ENCODE measurements at regions not wholly inside any gene's neighbourhood (a gene's known extent, or its start where the extent isn't known, plus 50 kb on each side); places are given as distances from the start of the nearest gene placed in this dataset.

DNA sequence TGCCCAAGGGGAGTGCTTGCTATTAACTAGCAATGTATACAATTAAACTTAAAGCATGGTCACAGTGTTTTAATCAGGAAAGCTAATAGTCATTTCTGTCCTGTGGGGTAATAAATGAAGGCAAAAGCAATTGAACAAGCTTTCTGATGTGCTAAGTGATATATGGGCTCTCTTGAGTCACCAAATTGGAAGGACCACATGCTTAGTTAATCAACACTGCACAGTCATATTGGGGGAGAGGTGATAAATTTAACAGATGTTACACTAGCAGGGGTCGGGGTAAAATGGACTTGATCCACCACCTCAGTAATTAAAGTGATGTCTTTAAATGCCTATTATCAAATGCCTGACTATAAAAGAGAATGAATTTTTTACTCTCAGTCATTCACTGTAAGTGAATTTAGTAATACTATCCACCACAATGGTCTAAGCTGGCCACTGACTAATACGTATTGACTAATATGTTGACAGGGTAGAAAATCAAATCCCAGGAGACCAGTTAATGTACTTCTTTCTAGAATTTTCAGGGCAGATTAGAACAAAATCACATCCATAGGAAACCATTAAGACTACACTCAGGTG is 736.3 kb downstream of the RPS29 start:
- Histone ChIP-seq H2BK120ac (ENCODE audit: low read depth, low read length, poor library complexity, severe bottlenecking) (no peak overlapping the region), H3K18ac (ENCODE audit: insufficient read length, low read depth, low read length) (no peak overlapping the region), H3K4ac (ENCODE audit: low read depth, low read length) (no peak overlapping the region), H3K23ac (ENCODE audit: insufficient read length, low read depth, low read length) (no peak overlapping the region), H2BK15ac (ENCODE audit: low read depth, low read length) (no peak overlapping the region), H2AK5ac (ENCODE audit: insufficient read length, low read length) (no peak overlapping the region), H3K4me1 (ENCODE audit: insufficient read depth, low read length) (no peaks in the 10 kb centered on the region), H2BK20ac (ENCODE audit: low read depth, low read length, poor library complexity, severe bottlenecking) (no peak overlapping the region), H3K56ac (ENCODE audit: insufficient read length, low read depth, low read length) (no peak overlapping the region), H3K14ac (ENCODE audit: insufficient read depth, low read length) (no peak overlapping the region), H3K23me2 (ENCODE audit: insufficient read length, low read depth, low read length, poor library complexity, severe bottlenecking) (no peaks in the 10 kb centered on the region), H4K91ac (ENCODE audit: insufficient read length, low read depth, low read length) (no peak overlapping the region), H3K9me3 (ENCODE audit: control insufficient read depth, low read depth, low read length) (no peaks in the 10 kb centered on the region), H4K8ac (replicated peaks; ENCODE audit: insufficient read length, low read depth, low read length) (no peak overlapping the region), H3K27me3 (ENCODE audit: insufficient read depth, low read length) (no peaks in the 10 kb centered on the region), H3K79me1 (ENCODE audit: insufficient read depth, low read depth, low read length, poor library complexity, severe bottlenecking) (no peaks in the 10 kb centered on the region), H4K5ac (ENCODE audit: insufficient read length, low read depth, low read length) (no peak overlapping the region), H3T11ph (ENCODE audit: low read length) (no peak overlapping the region), H2BK5ac (ENCODE audit: insufficient read length, low read length) (no peak overlapping the region), H3K4me2 (ENCODE audit: insufficient read depth, insufficient read length, low read length) (no peak overlapping the region), H4K20me1 (ENCODE audit: control insufficient read depth, insufficient read depth, insufficient read length) (no peaks in the 10 kb centered on the region), H3K27ac (ENCODE audit: insufficient read length, low read depth, low read length) (no peak overlapping the region), H3K79me2 (ENCODE audit: insufficient read depth, low read length) (no peaks in the 10 kb centered on the region), H2BK12ac (ENCODE audit: insufficient read length, low read depth, low read length) (no peak overlapping the region), H3K9ac (ENCODE audit: extremely low read depth, insufficient read length, low read length) (no peak overlapping the region), H2AFZ (ENCODE audit: low read length) (no peak overlapping the region)
- Mint-ChIP-seq H3K27ac (no peak overlapping the region), H3K4me3 (no peak overlapping the region), H3K27me3 (ENCODE audit: low read depth) (no peaks in the 10 kb centered on the region), H3K9me3 (no peaks in the 10 kb centered on the region; a peak in 1 of 5 replicates), H3K4me1 (peaks cover 3 to 6% of the 10 kb centered on the region in 2 experiments), H3K36me3 (ENCODE audit: insufficient read depth in 1 of 3, low read depth in 3 of 3) (no peaks in the 10 kb centered on the region)
- TF ChIP-seq, protein P1, sequence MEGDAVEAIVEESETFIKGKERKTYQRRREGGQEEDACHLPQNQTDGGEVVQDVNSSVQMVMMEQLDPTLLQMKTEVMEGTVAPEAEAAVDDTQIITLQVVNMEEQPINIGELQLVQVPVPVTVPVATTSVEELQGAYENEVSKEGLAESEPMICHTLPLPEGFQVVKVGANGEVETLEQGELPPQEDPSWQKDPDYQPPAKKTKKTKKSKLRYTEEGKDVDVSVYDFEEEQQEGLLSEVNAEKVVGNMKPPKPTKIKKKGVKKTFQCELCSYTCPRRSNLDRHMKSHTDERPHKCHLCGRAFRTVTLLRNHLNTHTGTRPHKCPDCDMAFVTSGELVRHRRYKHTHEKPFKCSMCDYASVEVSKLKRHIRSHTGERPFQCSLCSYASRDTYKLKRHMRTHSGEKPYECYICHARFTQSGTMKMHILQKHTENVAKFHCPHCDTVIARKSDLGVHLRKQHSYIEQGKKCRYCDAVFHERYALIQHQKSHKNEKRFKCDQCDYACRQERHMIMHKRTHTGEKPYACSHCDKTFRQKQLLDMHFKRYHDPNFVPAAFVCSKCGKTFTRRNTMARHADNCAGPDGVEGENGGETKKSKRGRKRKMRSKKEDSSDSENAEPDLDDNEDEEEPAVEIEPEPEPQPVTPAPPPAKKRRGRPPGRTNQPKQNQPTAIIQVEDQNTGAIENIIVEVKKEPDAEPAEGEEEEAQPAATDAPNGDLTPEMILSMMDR (conservative IDR thresholded peaks at IDR 0.05), result no peak
- no CpG with 5 or more reads among the region's 2 CpGs for WGBS (ENCODE audit: extremely low coverage, insufficient read length, low lambda C conversion rate)
- no peak for DNase-seq

All from H9 (cell line).